PC-9 (cell line): ENCODE measurements at regions not wholly inside any gene's neighbourhood (a gene's known extent, or its start where the extent isn't known, plus 50 kb on each side); places are given as distances from the start of the nearest gene placed in this dataset.

ENCODE experiments used
- BruUV-seq: library from RNA; stranded (reverse); fragments of 400-500 nt; replicated peaks from 2 replicates; lab custom pipeline; 2021; lab: Mats Ljungman, UMichigan
- CTCF ChIA-PET: fragments of 300-600 bp; sonication (Branson Sonifier 250); formaldehyde crosslinking; loops from one replicate; lab custom pipeline; 2022; ENCODE audit warnings: antibody characterized with exemption; lab: Charles Lee
- POLR2A ChIA-PET: fragments of 300-600 bp; sonication (Branson Sonifier 250); formaldehyde crosslinking; loops from one replicate; lab custom pipeline; 2022; ENCODE audit warnings: antibody characterized with exemption; ENCODE audit not compliant: unreplicated experiment; lab: Charles Lee
- DNase-seq, 2 experiments: peaks; one replicate each; pipeline versions ENCODE4 v3.0.0 to v3.0.0-alpha.2; 2015 to 2022; ENCODE audit warnings: mixed read lengths in 1 of 2
- H2AFZ ChIP-seq: fragments of 200-600 bp; sonication (generic); 2 replicates; pipeline ENCODE4 v1.8.1; 2017; ENCODE audit warnings: antibody characterized with exemption
- H3F3A ChIP-seq: fragments of 200-600 bp; sonication (generic); 2 replicates; pipeline ENCODE4 v1.8.1; 2017; ENCODE audit warnings: antibody characterized with exemption, mild to moderate bottlenecking, low read depth; ENCODE audit not compliant: insufficient read depth
- H3K27ac ChIP-seq: fragments of 200-600 bp; sonication (generic); 2 replicates; pipeline ENCODE4 v1.6.1; 2016; ENCODE audit warnings: mixed run types
- H3K27me3 ChIP-seq: fragments of 200-600 bp; sonication (generic); 2 replicates; pipeline ENCODE4 v1.6.1; 2016; ENCODE audit warnings: low read depth, mixed run types; ENCODE audit not compliant: insufficient read depth
- H3K36me3 ChIP-seq: fragments of 200-600 bp; sonication (generic); 2 replicates; pipeline ENCODE4 v1.6.1; 2016; ENCODE audit warnings: low read depth, mixed run types
- H3K4me1 ChIP-seq: fragments of 200-600 bp; sonication (generic); replicated peaks from 2 replicates; pipeline ENCODE4 v1.6.1; 2016; ENCODE audit warnings: mixed run types; ENCODE audit not compliant: insufficient read depth
- H3K4me2 ChIP-seq: fragments of 200-600 bp; sonication (generic); 2 replicates; pipeline ENCODE4 v1.6.1; 2017; ENCODE audit warnings: mixed run types
- H3K4me3 ChIP-seq: fragments of 200-600 bp; sonication (generic); 2 replicates; pipeline ENCODE4 v1.6.1; 2016; ENCODE audit warnings: mixed run types
- H3K79me2 ChIP-seq: fragments of 200-600 bp; sonication (generic); 2 replicates; pipeline ENCODE4 v1.6.1; 2017; ENCODE audit warnings: low read depth, mixed run types
- H3K9me2 ChIP-seq: fragments of 200-600 bp; sonication (generic); 2 replicates; pipeline ENCODE4 v1.8.1; 2017; ENCODE audit warnings: mild to moderate bottlenecking; ENCODE audit not compliant: insufficient read depth
- H3K9me3 ChIP-seq: fragments of 200-600 bp; sonication (generic); 2 replicates; pipeline ENCODE4 v1.8.1; 2016; ENCODE audit warnings: low read depth; ENCODE audit not compliant: insufficient read depth
- H4K20me1 ChIP-seq: fragments of 200-600 bp; sonication (generic); 2 replicates; pipeline ENCODE4 v1.8.1; 2017; ENCODE audit not compliant: insufficient read depth
- CTCF ChIP-seq: fragments of 200-600 bp; sonication (generic); conservative IDR thresholded peaks from 2 replicates; pipeline ENCODE4 v1.6.1; 2017; ENCODE audit warnings: mixed run types, antibody characterized with exemption, mild to moderate bottlenecking, moderate library complexity
- EZH2 ChIP-seq: fragments of 200-600 bp; sonication (generic); IDR thresholded peaks from 2 replicates; pipeline ENCODE4 v1.8.0; 2017; ENCODE audit warnings: antibody characterized with exemption, low read depth
- intact Hi-C: fragments of 100-400 bp; cut with micrococcal nuclease; formaldehyde crosslinking; loops from one replicate; pipeline ENCODE4 v1.10.0; 2022; ENCODE audit not compliant: unreplicated experiment

GRCh38 chr15:81589671-81590070, 215.7 kb upstream of the TMC3 start:
- no TSS peak for BruUV-seq
- no peaks in the 10 kb centered on the region for H4K20me1 ChIP-seq
- no peak for TF ChIP-seq EZH2
- no peak for TF ChIP-seq CTCF
- no peaks in the 10 kb centered on the region for H3K27me3 ChIP-seq
- intact Hi-C loops = no loop called here
- ChIA-PET CTCF (no interaction called here), POLR2A (no interaction called here)
- no peak overlapping the region for H2AFZ ChIP-seq
- H3K79me2 ChIP-seq = no peaks in the 10 kb centered on the region
- no peak for DNase-seq
- no peaks in the 10 kb centered on the region for H3K9me2 ChIP-seq
- no peaks in the 10 kb centered on the region for H3K9me3 ChIP-seq
- no peak overlapping the region for H3K4me2 ChIP-seq
- no peak overlapping the region for H3K27ac ChIP-seq
- H3F3A ChIP-seq = no peaks in the 10 kb centered on the region
- H3K4me3 ChIP-seq = no peak overlapping the region
- H3K4me1 ChIP-seq = no peaks in the 10 kb centered on the region
- no peaks in the 10 kb centered on the region for H3K36me3 ChIP-seq

DNA sequence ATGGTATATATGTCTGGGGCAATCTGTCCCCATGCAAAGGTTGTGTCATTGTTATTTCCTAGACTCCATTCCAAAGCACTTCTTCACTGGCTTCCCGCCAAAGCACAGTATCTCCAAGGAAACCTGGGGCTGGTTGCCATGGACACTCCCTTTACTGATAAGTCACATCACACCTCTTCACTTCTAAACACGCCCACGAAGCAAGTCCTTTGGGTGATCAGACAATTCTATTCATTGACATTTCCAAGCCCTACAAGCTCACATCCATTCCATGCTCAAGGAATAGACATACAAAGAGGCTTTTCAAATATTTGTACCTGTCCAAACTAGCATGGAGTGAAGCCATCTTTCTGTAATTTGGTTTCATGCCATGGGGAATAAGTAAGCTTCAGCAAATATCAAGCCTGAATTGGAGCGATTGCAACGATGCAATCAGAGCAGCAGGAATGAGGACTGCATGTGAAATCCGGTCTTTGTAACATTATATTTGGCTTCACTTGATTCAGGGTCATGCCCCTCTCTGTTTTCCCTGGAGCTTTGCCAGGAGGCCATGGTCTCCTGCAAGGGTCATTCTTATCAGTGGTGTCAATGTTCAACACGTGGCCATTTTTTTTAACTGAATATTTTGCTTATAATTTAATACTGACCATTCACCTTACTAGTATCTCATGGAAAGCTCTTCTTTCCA, 201.6 kb upstream of the TMC3 start:
- no peaks in the 10 kb centered on the region for H4K20me1 ChIP-seq
- intact Hi-C loops = no loop called here
- no peak for TF ChIP-seq CTCF
- ChIA-PET CTCF (no interaction called here), POLR2A (no interaction called here)
- H2AFZ ChIP-seq = no peak overlapping the region
- no peaks in the 10 kb centered on the region for H3F3A ChIP-seq
- H3K27me3 ChIP-seq = no peaks in the 10 kb centered on the region
- BruUV-seq = no TSS peak
- H3K9me2 ChIP-seq = no peaks in the 10 kb centered on the region
- H3K9me3 ChIP-seq = no peaks in the 10 kb centered on the region
- no peaks in the 10 kb centered on the region for H3K4me1 ChIP-seq
- no peak overlapping the region for H3K27ac ChIP-seq
- DNase-seq = no peak
- H3K4me2 ChIP-seq = no peak overlapping the region
- no peaks in the 10 kb centered on the region for H3K79me2 ChIP-seq
- H3K4me3 ChIP-seq = no peak overlapping the region
- H3K36me3 ChIP-seq = no peaks in the 10 kb centered on the region

DNA sequence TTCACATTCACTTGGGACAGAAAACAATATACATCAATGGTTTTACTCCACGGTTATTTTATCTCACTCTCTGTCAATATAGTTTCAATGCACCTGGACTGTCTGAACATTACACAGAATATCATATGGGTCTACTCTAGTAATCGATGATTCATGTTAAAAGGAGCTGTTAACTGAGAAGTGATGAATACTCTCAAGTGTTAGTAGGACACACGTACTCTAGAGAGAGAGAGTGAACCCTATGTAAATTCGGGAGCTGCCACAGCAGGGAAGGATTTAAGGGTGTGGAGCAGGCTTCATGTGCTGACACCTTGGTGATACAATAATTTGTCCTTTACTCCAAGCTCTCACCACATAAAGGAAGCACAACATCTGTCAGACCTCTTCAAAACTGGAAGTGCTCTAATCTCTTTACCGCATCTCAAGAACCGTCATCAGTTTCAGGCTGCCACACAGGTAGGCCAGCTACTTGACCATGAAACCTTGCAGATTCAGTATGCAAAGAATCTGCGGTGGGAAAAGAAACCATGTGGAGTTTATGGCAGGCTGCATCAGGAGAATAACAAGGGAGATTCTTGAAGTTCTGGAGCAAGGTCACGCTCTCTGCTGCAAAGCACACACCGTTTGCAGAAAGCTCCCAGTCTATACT, 199.2 kb upstream of the TMC3 start:
- no peak overlapping the region for H2AFZ ChIP-seq
- no peaks in the 10 kb centered on the region for H3K9me2 ChIP-seq
- H3K9me3 ChIP-seq = no peaks in the 10 kb centered on the region
- H3K27me3 ChIP-seq = no peaks in the 10 kb centered on the region
- no peak for DNase-seq
- no peaks in the 10 kb centered on the region for H3K4me1 ChIP-seq
- no peak overlapping the region for H3K4me3 ChIP-seq
- no peak overlapping the region for H3K27ac ChIP-seq
- no peaks in the 10 kb centered on the region for H4K20me1 ChIP-seq
- TF ChIP-seq CTCF (no peak), EZH2 (no peak)
- no TSS peak for BruUV-seq
- H3K79me2 ChIP-seq = no peaks in the 10 kb centered on the region
- POLR2A ChIA-PET = no interaction called here
- H3K4me2 ChIP-seq = no peak overlapping the region
- intact Hi-C loops = no loop called here
- H3K36me3 ChIP-seq = no peaks in the 10 kb centered on the region
- CTCF ChIA-PET = no interaction called here
- no peaks in the 10 kb centered on the region for H3F3A ChIP-seq
